GM10266 (cell line): ENCODE measurements at regions not wholly inside any gene's neighbourhood (a gene's known extent, or its start where the extent isn't known, plus 50 kb on each side); places are given as distances from the start of the nearest gene placed in this dataset.

ENCODE experiments used
- DNase-seq: peaks from one replicate; pipeline ENCODE4 v3.0.0; 2012; ENCODE audit errors: extremely low spot score
- CTCF ChIP-seq: IDR thresholded peaks from 2 replicates; pipeline ENCODE4 v1.5.1; 2012; ENCODE audit warnings: mild to moderate bottlenecking, low read depth; ENCODE audit not compliant: control insufficient read depth, insufficient read depth; ENCODE audit errors: missing control alignments

DNA sequence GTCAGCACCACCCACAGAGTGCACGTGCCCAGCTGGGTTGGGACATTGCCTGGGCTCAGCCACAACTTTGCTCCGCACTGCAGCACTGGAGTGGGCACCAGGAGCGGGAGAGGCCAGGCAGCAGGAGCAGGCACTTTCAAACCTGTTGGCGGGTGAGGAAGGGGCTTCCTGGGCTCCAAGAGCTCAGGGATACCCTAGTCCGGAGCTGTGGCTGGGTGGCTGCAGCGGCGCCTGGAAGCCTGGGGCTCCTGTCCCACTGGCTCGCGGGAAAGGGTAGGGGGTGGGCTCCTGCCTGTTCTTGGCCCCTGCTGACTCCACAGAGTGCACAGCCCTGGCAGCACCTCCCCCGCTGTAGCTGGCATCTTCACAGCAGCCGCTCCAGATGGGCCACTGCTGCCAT, 417.6 kb upstream of the RGMA start:
- TF ChIP-seq CTCF = no peak

GRCh38 chr15:93505506-93505905, 416.5 kb upstream of the RGMA start:
- no peak for TF ChIP-seq CTCF
- DNase-seq = no peak

More for the DNA sequence above, 417.6 kb upstream of the RGMA start:
- no peak for DNase-seq

DNA sequence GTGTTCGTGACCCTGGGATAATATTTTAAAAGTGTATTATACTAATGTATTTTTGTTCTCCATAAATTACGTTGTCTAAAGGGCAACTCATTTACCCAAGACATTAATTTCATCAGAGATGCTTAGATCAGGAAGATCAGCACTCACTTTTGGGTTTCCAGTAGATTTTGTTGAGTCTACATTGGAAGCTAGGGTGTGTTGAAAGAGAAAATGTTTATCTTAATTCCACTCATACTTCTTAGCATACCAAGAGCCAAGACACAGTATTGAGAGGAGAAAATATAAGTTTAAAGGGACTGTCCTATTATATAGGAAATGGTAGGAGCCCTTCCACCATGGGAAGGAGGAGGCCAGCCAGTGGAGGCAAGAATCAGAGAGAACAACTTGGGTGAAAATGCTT, 412.9 kb upstream of the RGMA start:
- TF ChIP-seq CTCF = no peak
- DNase-seq = no peak

- TF ChIP-seq CTCF = no peak
- no peak for DNase-seq
Observed at GRCh38 chr15:93500155-93500554, 411.1 kb upstream of the RGMA start.

GRCh38 chr15:93497291-93497690, 408.3 kb upstream of the RGMA start:
- TF ChIP-seq CTCF = no peak
- DNase-seq = no peak

DNA sequence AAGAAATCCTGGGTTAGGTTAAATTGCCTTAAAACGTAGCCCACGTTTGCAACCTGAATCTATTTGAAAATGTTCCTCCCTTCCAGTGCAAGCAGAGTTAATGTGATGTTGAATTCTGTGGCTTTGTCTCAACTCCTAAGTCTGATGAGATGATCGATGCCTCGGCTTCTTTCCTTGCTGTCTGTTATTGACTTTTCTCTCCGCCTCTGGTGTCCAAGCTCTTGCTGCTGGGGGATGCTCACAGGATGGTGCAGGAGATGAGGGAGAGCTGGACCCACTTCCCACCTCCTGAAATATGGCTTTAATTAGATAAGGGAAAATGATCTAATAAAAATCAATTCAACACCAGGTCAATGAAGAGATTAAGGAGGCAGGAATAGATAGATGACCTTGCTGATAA, 407.9 kb upstream of the RGMA start:
- TF ChIP-seq CTCF = no peak
- DNase-seq = no peak

DNA sequence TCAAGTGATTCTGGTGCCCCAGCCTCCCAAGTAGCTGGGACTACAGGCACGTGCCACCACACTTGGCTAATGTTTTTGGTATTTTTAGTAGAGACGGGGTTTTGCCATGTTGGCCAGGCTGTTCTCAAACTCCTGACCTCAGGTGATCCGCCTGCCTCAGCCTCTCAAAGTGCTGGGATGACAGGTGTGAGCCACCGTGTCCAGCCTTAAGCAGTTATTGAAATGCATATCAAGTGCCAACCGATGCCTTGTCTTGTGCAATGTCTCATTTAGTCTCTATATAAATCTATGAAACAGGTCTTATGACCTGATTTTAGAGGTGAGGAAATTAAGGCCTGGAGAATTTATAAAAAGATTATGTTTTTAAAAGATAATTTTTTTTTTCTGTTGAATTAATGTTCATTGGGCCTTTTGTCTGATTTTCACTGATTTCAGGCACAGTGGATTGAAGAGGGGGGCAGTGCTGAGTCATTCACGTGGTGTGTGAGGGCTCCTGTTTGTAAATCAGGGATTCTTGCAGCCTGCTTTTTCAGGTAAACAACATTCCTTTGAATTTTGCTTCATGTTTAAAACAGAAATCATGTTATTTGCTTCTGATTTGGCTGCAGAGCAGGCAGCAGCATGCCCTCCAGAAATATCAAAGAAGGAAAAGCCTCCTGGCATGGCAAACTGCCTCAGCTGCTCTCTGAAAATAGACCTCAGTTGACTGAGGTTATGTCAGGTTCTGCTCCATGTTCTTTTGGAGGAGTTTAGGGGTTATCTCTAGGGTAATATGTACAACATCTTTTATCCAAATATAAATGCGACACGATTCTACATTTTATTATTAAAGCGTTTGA, 407.0 kb upstream of the RGMA start:
- no peak for DNase-seq
- no peak for TF ChIP-seq CTCF
